Spleen (tissue), 11 donors: ENCODE measurements at regions not wholly inside any gene's neighbourhood (a gene's known extent, or its start where the extent isn't known, plus 50 kb on each side); places are given as distances from the start of the nearest gene placed in this dataset.

Source experiments
- DNase-seq: peaks from one replicate; pipeline ENCODE4 v3.0.0-alpha.2; 2020
- H3K27ac ChIP-seq, 8 donors: fragments of 200-600 bp; sonication (generic) in 7 of 8; 1 replicate in 4 of 8; 2 replicates in 4 of 8; pipeline versions ENCODE4 v1.5.0 to v1.8.0; 2016 to 2021; ENCODE audit warnings: inconsistent platforms in 4 of 8, mild to moderate bottlenecking in 4 of 8, moderate library complexity in 1 of 8
- H3K27me3 ChIP-seq, 7 donors: fragments of 200-600 bp; sonication (generic) in 6 of 7; replicated peaks in 1 of 7; 1 replicate in 4 of 7; 2 replicates in 3 of 7; pipeline versions ENCODE4 v1.5.0 to v1.8.0; 2016 to 2021; ENCODE audit warnings: inconsistent platforms in 3 of 7, mild to moderate bottlenecking in 1 of 7
- H3K36me3 ChIP-seq, 6 donors: fragments of 200-600 bp; sonication (generic) in 5 of 6; 1 replicate in 4 of 6; 2 replicates in 2 of 6; pipeline versions ENCODE4 v1.5.0 to v1.8.0; 2016 to 2021; ENCODE audit warnings: inconsistent platforms in 2 of 6
- H3K4me1 ChIP-seq, 6 donors: fragments of 200-600 bp; sonication (generic) in 5 of 6; 1 replicate in 3 of 6; 2 replicates in 3 of 6; pipeline versions ENCODE4 v1.5.0 to v1.8.0; 2016 to 2021; ENCODE audit warnings: inconsistent platforms in 3 of 6
- H3K4me3 ChIP-seq, 8 donors: fragments of 200-600 bp; sonication (generic) in 7 of 8; 1 replicate in 4 of 8; 2 replicates in 4 of 8; pipeline versions ENCODE4 v1.5.0 to v1.8.0; 2016 to 2021; ENCODE audit warnings: inconsistent platforms in 4 of 8, mild to moderate bottlenecking in 4 of 8, moderate library complexity in 2 of 8
- H3K9me3 ChIP-seq, 8 donors: fragments of 200-600 bp; sonication (generic) in 7 of 8; 1 replicate in 4 of 8; 2 replicates in 4 of 8; pipeline versions ENCODE4 v1.5.0 to v1.8.0; 2016 to 2021; ENCODE audit warnings: inconsistent platforms in 4 of 8
- POLR2A ChIP-seq, 3 donors: fragments of 450-650 bp; IDR thresholded peaks; one replicate each; pipeline ENCODE4 v1.5.1; 2017; ENCODE audit warnings: antibody characterized with exemption in 3 of 3, mild to moderate bottlenecking in 1 of 3
- POLR2AphosphoS5 ChIP-seq, 3 donors: sonication (generic); formaldehyde crosslinking; IDR thresholded peaks; one replicate each; pipeline ENCODE4 v1.5.1; 2017; ENCODE audit warnings: antibody characterized with exemption in 3 of 3
- WGBS, 5 donors: extraction: QIAGEN DNeasy Blood & Tissue Kit in 3 of 5; methylation state at CpG; one replicate each; pipeline versions ENCODE4 v1.1.5 to v1.1.7; 2013 to 2018; 5-methylcytosine and 5-hydroxymethylcytosine counted together
- intact Hi-C: fragments of 100-400 bp; cut with DNase I; formaldehyde crosslinking; loops from one replicate; pipeline ENCODE4 v1.15.0; 2023; ENCODE audit warnings: low total_unique reads
- TF ChIP-seq, protein P1 (sequence below), 11 experiments: fragments of 200-600 bp in 7 of 11; fragments of 450-650 bp in 4 of 11; sonication (generic) in 4 of 11; IDR thresholded peaks in 8 of 11; conservative IDR thresholded peaks in 3 of 11; 1 replicate in 7 of 11; 2 replicates in 4 of 11; pipeline versions ENCODE4 v1.4.0 to v1.8.0; 2016 to 2021; ENCODE audit warnings: antibody characterized with exemption in 11 of 11, inconsistent platforms in 4 of 11, mild to moderate bottlenecking in 1 of 11
- donor health status: healthy with polysubstance abuse.
- donor health status: DM: no; HTN: no; CAD: no; lungs with moderate emphysema.
- donor health status: DM: no; HTN: no; CAD: no.
- donor health status: Bipolar disorder and iron deficiency.
- donor health status: healthy.
- donor health status: DM: no; HTN: no; CAD: no.
- donor health status: DM: yes; HTN: yes; CAD: no.

DNA sequence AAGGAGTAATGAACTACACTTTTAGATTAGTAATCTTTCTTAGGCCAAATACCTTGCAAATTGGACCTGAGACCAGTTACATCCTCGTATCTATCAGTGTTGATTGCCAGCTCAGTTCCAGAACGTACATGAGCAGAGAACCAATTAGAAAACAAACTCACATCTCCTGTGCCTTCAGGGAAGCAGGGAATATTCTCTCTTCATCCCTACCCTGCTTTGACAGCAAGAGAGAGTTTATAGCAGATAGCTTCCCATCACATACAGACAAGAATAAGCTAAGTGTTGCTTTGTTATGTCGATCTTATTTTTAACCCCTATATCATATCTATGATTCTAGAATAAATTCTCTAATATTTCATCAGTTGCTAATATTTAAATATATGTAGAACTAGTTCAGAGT is 181.8 kb downstream of the DSC3 start:
- no peak for DNase-seq
- Histone ChIP-seq H3K4me1 (no peaks in the 10 kb centered on the region), H3K27me3 (no peaks in the 10 kb centered on the region), H3K9me3 (no peaks in the 10 kb centered on the region), H3K36me3 (no peaks in the 10 kb centered on the region), H3K27ac (no peak overlapping the region), H3K4me3 (no peak overlapping the region)
- intact Hi-C loops: no loop called here
- no peak for TF ChIP-seq POLR2AphosphoS5 (IDR thresholded peaks at IDR 0.05)
- no peak for TF ChIP-seq POLR2A (IDR thresholded peaks at IDR 0.05)
- TF ChIP-seq, protein P1, sequence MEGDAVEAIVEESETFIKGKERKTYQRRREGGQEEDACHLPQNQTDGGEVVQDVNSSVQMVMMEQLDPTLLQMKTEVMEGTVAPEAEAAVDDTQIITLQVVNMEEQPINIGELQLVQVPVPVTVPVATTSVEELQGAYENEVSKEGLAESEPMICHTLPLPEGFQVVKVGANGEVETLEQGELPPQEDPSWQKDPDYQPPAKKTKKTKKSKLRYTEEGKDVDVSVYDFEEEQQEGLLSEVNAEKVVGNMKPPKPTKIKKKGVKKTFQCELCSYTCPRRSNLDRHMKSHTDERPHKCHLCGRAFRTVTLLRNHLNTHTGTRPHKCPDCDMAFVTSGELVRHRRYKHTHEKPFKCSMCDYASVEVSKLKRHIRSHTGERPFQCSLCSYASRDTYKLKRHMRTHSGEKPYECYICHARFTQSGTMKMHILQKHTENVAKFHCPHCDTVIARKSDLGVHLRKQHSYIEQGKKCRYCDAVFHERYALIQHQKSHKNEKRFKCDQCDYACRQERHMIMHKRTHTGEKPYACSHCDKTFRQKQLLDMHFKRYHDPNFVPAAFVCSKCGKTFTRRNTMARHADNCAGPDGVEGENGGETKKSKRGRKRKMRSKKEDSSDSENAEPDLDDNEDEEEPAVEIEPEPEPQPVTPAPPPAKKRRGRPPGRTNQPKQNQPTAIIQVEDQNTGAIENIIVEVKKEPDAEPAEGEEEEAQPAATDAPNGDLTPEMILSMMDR (IDR thresholded peaks at IDR 0.05 in 8 of 11, conservative IDR thresholded peaks at IDR 0.05 in 3 of 11): no peak
- WGBS, 5 donors: 69 to 82% (median 78%) methylated on average over 3 of the region's 3 CpGs

DNA sequence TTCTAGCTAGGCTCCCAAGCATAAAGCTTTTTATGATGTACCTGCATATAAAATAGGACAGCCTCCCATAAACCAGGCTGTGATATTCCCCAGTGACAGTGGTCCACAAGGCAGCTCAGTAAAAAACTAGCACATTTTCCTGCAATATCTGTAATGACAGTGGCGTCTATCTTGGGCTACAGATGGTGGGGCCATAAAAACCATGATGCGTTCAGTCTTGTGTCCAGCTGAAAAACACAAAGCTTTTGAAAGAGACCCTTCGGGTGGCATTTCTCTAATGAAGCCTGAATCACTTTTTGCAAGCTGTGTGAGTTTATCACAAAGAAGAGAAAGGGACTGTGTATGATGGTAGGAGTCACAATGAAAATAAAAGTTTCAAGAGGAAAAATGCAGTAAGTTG is 183.5 kb downstream of the DSC3 start:
- no peaks in the 10 kb centered on the region for H3K4me1 ChIP-seq
- intact Hi-C loops: no loop called here
- TF ChIP-seq POLR2A (IDR thresholded peaks at IDR 0.05) (no peak), POLR2AphosphoS5 (IDR thresholded peaks at IDR 0.05) (no peak)
- TF ChIP-seq, protein P1 (IDR thresholded peaks at IDR 0.05 in 8 of 11, conservative IDR thresholded peaks at IDR 0.05 in 3 of 11): no peak

DNA sequence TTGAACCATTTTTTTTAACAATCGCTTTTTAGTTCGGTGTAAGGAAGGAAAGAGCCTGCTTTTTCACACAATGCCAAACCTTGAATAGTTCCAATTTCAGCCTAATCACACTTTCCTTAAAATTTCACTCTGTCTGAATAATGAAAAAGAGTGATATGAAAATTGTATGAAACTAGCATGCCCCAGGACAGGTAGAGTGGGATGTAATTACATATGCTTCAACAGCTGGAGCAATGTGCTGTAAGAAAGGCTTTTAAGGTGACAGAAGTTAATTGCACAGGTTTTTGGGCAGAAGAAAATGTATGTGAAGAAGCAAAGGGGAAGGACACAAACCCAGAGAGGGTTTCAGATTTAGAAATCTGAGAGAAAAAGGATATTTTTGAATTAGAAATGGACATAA is 184.0 kb downstream of the DSC3 start:
- no peaks in the 10 kb centered on the region for H3K36me3 ChIP-seq
- intact Hi-C loops: no loop called here
- TF ChIP-seq, protein P1 (IDR thresholded peaks at IDR 0.05 in 8 of 11, conservative IDR thresholded peaks at IDR 0.05 in 3 of 11): no peak
- TF ChIP-seq POLR2AphosphoS5 (IDR thresholded peaks at IDR 0.05) (no peak), POLR2A (IDR thresholded peaks at IDR 0.05) (no peak)
- H3K4me1 ChIP-seq: no peaks in the 10 kb centered on the region
- no peaks in the 10 kb centered on the region for H3K9me3 ChIP-seq
- no peak overlapping the region for H3K4me3 ChIP-seq
- no peak overlapping the region for H3K27ac ChIP-seq
- no peak for DNase-seq
- WGBS, 5 donors: 91 to 97% (median 92%) methylated on average over 2 of the region's 2 CpGs
- no peaks in the 10 kb centered on the region for H3K27me3 ChIP-seq

More for the DNA sequence above, 183.5 kb downstream of the DSC3 start:
- Histone ChIP-seq H3K27ac (no peak overlapping the region), H3K36me3 (no peaks in the 10 kb centered on the region), H3K27me3 (no peaks in the 10 kb centered on the region), H3K4me3 (no peak overlapping the region), H3K9me3 (no peaks in the 10 kb centered on the region)
- 71 to 93% (median 88%) methylated on average over 3 of the region's 3 CpGs for WGBS, 5 donors
- no peak for DNase-seq

DNA sequence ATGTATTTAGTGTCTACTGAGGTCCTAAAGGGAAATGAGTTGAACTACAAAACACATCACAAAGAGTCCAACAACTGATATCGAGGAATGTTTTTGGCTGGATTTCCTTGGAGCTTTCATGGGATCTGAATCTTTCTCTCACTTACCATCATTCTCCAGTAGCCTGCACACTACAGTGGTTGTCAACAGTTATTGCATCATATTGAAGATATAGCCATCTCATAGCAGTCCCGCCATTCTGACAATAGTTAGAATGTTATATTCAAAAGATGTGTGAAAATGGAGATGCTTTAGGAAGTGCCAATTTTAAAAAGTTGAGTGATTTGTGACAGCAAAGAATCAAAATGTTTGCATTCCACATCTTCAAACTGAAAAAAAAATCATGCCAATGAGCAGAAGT is 186.8 kb downstream of the DSC3 start:
- WGBS, 5 donors: 73 to 95% (median 85%) methylated on average over 2 of the region's 2 CpGs
- Histone ChIP-seq H3K9me3 (no peaks in the 10 kb centered on the region), H3K4me3 (no peak overlapping the region), H3K4me1 (no peaks in the 10 kb centered on the region), H3K27ac (no peak overlapping the region), H3K36me3 (no peaks in the 10 kb centered on the region), H3K27me3 (no peaks in the 10 kb centered on the region)
- TF ChIP-seq POLR2AphosphoS5 (IDR thresholded peaks at IDR 0.05) (no peak), POLR2A (IDR thresholded peaks at IDR 0.05) (no peak)
- TF ChIP-seq, protein P1 (IDR thresholded peaks at IDR 0.05 in 8 of 11, conservative IDR thresholded peaks at IDR 0.05 in 3 of 11): no peak
- intact Hi-C loops: no loop called here
- DNase-seq: no peak
